NB4 (cell line): ENCODE measurements at regions not wholly inside any gene's neighbourhood (a gene's known extent, or its start where the extent isn't known, plus 50 kb on each side); places are given as distances from the start of the nearest gene placed in this dataset.

Source experiments
- DNase-seq: peaks from one replicate; pipeline ENCODE4 v3.0.0; 2010; ENCODE audit warnings: low read depth
- H3K4me3 ChIP-seq: one replicate; pipeline ENCODE4 v1.5.1; 2011; ENCODE audit warnings: mild to moderate bottlenecking, low read depth, low read length, moderate library complexity
- MYC ChIP-seq: IDR thresholded peaks from 2 replicates; pipeline ENCODE4 v1.6.1; 2011; ENCODE audit warnings: low read depth, low read length
- POLR2A ChIP-seq: IDR thresholded peaks from 2 replicates; pipeline ENCODE4 v1.6.1; 2011; ENCODE audit warnings: mild to moderate bottlenecking; ENCODE audit not compliant: insufficient read length; ENCODE audit errors: extremely low read depth
- TF ChIP-seq, protein P1 (sequence below): IDR thresholded peaks from 2 replicates; pipeline ENCODE4 v1.6.1; 2011; ENCODE audit warnings: low read depth, low read length
- TF ChIP-seq, protein P2 (sequence below): IDR thresholded peaks from one replicate; pipeline ENCODE4 v1.5.1; 2012; ENCODE audit warnings: low read depth, low read length

DNA sequence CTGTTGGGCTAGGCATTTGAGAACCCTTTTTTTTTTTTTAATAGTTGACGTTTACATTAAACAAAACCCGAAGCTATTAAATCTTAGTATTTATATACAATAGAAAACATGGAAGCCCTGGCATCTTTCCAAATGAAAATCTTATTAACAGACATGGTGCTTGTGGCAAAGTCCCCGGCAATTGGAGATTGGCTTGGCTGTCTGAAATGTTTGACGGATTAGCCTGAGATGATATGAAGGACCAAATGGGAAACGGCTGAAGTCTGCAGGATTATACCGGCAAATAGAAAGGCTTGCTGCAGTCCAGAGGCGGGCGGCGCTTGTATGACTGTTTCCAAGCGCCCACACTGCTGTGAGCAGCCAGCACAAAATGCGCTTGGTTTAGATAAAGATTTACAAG is 105.6 kb downstream of the BUB3 start:
- TF ChIP-seq, protein P1, sequence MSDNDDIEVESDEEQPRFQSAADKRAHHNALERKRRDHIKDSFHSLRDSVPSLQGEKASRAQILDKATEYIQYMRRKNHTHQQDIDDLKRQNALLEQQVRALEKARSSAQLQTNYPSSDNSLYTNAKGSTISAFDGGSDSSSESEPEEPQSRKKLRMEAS, result no peak
- TF ChIP-seq, protein P2, sequence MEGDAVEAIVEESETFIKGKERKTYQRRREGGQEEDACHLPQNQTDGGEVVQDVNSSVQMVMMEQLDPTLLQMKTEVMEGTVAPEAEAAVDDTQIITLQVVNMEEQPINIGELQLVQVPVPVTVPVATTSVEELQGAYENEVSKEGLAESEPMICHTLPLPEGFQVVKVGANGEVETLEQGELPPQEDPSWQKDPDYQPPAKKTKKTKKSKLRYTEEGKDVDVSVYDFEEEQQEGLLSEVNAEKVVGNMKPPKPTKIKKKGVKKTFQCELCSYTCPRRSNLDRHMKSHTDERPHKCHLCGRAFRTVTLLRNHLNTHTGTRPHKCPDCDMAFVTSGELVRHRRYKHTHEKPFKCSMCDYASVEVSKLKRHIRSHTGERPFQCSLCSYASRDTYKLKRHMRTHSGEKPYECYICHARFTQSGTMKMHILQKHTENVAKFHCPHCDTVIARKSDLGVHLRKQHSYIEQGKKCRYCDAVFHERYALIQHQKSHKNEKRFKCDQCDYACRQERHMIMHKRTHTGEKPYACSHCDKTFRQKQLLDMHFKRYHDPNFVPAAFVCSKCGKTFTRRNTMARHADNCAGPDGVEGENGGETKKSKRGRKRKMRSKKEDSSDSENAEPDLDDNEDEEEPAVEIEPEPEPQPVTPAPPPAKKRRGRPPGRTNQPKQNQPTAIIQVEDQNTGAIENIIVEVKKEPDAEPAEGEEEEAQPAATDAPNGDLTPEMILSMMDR, result no peak
- TF ChIP-seq POLR2A, result no peak

DNA sequence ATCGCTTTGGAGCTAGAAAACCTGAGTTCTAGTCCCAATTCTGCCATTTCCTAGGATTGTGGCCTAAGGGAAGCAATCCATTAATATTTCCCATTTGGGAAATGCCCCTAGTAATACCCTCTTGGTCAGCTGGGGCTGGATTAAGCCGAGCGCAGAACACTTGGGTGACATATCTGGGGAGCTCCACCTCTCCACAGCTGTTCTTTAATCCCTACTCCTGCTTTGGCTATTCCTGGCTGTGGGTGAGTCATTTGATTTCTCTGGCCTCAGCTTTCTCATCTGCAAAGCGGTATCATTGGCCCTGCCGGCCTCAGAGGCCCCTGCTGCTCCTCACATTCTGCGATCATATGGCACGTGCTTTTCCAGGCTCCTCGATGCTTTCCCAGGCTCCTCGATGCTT is 108.3 kb downstream of the BUB3 start:
- TF ChIP-seq, protein P2, result no peak
- TF ChIP-seq MYC (no peak), POLR2A (no peak)
- TF ChIP-seq, protein P1, result no peak
- no peak overlapping the region for H3K4me3 ChIP-seq
- no peak for DNase-seq

More for the DNA sequence above, 105.6 kb downstream of the BUB3 start:
- H3K4me3 ChIP-seq, result no peak overlapping the region
- no peak for DNase-seq

DNA sequence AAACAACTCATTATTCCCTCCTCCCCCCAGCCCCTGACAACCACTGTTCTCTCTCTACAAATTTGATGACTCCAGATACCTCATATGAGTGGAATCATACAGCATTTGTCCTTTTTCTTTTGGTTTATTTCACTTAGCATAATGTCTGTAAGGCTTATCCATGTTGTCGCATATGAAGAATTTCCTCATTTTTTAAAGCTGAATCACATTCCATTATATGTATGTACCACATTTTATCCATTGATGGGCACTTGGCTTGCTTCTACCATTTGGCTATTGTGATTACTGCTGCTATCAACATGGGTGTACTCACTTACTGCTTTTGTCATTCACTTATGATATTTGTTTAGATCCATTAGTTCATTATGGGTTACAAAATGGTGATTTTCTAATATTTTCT is 112.8 kb downstream of the BUB3 start:
- TF ChIP-seq MYC (no peak), POLR2A (no peak)
- TF ChIP-seq, protein P2, result no peak
- TF ChIP-seq, protein P1, result no peak
- DNase-seq, result no peak
- H3K4me3 ChIP-seq, result no peak overlapping the region

DNA sequence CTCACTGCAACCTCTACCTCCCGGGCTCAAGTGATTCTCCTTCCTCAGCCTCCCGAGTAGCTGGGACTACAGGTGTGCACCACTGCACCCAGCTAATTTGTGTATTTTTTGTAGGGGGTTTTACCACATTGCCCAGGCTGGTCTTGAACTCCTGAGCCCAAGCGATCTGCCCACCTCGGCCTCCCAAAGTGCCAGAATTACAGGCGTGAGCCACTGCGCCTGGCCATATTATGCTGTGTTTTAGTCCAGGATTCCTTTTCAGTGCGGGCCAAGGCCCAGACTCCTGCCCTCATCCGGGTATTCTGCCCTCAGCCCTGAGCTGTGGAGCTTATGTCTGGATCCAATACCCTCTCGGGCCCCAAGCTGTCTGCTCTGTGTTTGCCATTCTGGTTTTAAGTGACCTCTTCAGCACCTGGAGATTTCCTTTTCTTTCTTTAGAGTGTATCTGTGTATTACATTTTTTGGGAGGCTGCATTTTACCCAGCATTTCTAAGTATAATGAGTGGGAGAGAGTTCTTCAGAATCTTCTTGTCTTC is 114.9 kb downstream of the BUB3 start:
- no peak for DNase-seq
- no peak overlapping the region for H3K4me3 ChIP-seq
- TF ChIP-seq, protein P2, result no peak
- TF ChIP-seq POLR2A (no peak), MYC (no peak)
- TF ChIP-seq, protein P1, result no peak

DNA sequence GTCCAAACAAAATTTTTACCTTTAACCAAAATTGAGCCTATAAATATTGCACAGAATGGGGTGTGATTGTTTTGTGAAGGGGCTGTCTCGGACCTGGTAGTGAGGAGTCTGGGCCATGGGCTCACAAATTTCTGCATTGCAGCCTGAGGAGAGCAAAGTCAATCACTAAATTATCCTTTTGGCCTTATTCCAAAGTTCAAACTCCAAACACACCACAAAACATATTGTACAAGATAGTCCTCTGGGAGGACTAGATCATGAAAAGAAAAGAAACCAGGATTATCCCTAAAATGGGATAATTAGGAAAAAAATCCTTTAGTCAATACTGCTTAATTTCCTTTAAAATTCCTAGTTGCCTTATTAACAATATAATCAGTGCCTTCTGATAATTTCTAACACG is 115.5 kb downstream of the BUB3 start:
- no peak for DNase-seq
- TF ChIP-seq MYC (no peak), POLR2A (no peak)
- TF ChIP-seq, protein P2, result no peak
- TF ChIP-seq, protein P1, result no peak

DNA sequence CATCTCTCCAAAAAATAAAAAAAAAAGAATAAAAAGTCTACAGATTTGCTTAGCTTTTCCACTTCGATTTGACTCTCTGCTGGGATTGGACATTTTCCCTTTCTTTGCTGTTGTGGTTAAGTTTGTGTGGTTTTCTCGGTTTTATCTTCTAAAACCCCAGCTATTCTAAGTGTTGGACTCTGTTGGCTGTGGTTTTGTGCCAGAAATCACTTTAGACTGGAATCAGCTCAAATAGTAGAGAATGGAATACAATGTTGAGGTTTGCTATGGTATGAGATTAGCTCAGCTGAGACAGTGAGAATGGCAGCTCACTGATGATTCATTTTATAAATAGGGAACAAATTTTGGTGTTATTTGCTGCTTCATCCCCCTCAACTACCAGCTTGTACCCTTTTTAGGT is 116.0 kb downstream of the BUB3 start:
- H3K4me3 ChIP-seq, result no peak overlapping the region

More for the DNA sequence above, 115.5 kb downstream of the BUB3 start:
- H3K4me3 ChIP-seq, result no peak overlapping the region

More for the DNA sequence above, 116.0 kb downstream of the BUB3 start:
- DNase-seq, result peak; percentile 12
- TF ChIP-seq POLR2A, result no peak
- TF ChIP-seq, protein P1, result no peak
- no peak for TF ChIP-seq MYC
- TF ChIP-seq, protein P2, result no peak
